Suppressor macrophage treated with lipopolysaccharide for 1 hour (primary cell): ENCODE measurements at regions not wholly inside any gene's neighbourhood (a gene's known extent, or its start where the extent isn't known, plus 50 kb on each side); places are given as distances from the start of the nearest gene placed in this dataset.
A peak's percentile ranks its signal among the peaks of the same experiment; 100 is the strongest.
"Not testable (repeated sequence)": the region's sequence is repeated elsewhere in the genome, so short reads cannot be mapped to it uniquely, and the experiment has no call there.

Experiments used
- DNase-seq, 3 donors: peaks; one replicate each; pipeline ENCODE4 v3.0.0-alpha.2; 2020 to 2022

GRCh38 chr16:21517263-21517662 is 82.1 kb upstream of the METTL9 start:
- not testable (repeated sequence) for DNase-seq

- not testable (repeated sequence) for DNase-seq
These were observed 79.8 kb upstream of the METTL9 start for GRCh38 chr16:21519361-21520133.

GRCh38 chr16:21520134-21521047 is 79.0 kb upstream of the METTL9 start:
- DNase-seq, result peak; percentile 96 to 100 (median 100)

- DNase-seq, result not testable (repeated sequence)
These were observed 78.4 kb upstream of the METTL9 start for GRCh38 chr16:21521048-21521389.

GRCh38 chr16:21521390-21522143 is 77.8 kb upstream of the METTL9 start:
- not testable (repeated sequence) for DNase-seq

- not testable (repeated sequence) for DNase-seq
These were observed 76.5 kb upstream of the METTL9 start for GRCh38 chr16:21522846-21523245.

GRCh38 chr16:21523411-21524067 is 75.8 kb upstream of the METTL9 start:
- DNase-seq, result no peak

- no peak for DNase-seq
These were observed 75.2 kb upstream of the METTL9 start for GRCh38 chr16:21524068-21524751.

- DNase-seq, result not testable (repeated sequence)
These were observed 74.7 kb upstream of the METTL9 start for GRCh38 chr16:21524752-21525028.

GRCh38 chr16:21525029-21525895 is 74.1 kb upstream of the METTL9 start:
- peak; percentile 62 to 79 (median 67) for DNase-seq

- not testable (repeated sequence) for DNase-seq
These were observed 73.1 kb upstream of the METTL9 start for GRCh38 chr16:21525956-21526922.

GRCh38 chr16:21526923-21527807 is 72.2 kb upstream of the METTL9 start:
- no peak for DNase-seq

- not testable (repeated sequence) for DNase-seq
These were observed 70.2 kb upstream of the METTL9 start for GRCh38 chr16:21529060-21529658.

- not testable (repeated sequence) for DNase-seq
These were observed 68.5 kb upstream of the METTL9 start for GRCh38 chr16:21530729-21531383.

- not testable (repeated sequence) for DNase-seq
These were observed 66.4 kb upstream of the METTL9 start for GRCh38 chr16:21532996-21533395.

GRCh38 chr16:21533474-21533873 is 65.9 kb upstream of the METTL9 start:
- not testable (repeated sequence) for DNase-seq

GRCh38 chr16:21534561-21534960 is 64.8 kb upstream of the METTL9 start:
- peak in 1 of 3 donors; percentile 37 for DNase-seq

GRCh38 chr16:21535201-21535600 is 64.2 kb upstream of the METTL9 start:
- DNase-seq, result not testable (repeated sequence)
